ENCODE measurements at regions not wholly inside any gene's neighbourhood (a gene's known extent, or its start where the extent isn't known, plus 50 kb on each side); places are given as distances from the start of the nearest gene placed in this dataset.
"Not testable (repeated sequence)": the region's sequence is repeated elsewhere in the genome, so short reads cannot be mapped to it uniquely, and the experiment has no call there.

- no peaks in the 10 kb centered on the region for H3K27me3 ChIP-seq (ENCODE audit: low read depth)
- no peak overlapping the region for H3K27ac ChIP-seq (replicated peaks)
- no peak overlapping the region for H3K4me3 ChIP-seq
- peaks cover 1% of the 10 kb centered on the region for H3K9me3 ChIP-seq (replicated peaks)
- DNase-seq: no peak
- no peak for TF ChIP-seq CTCF (IDR thresholded peaks at IDR 0.05; ENCODE audit: borderline replicate concordance)
- H3K36me3 ChIP-seq: no peaks in the 10 kb centered on the region
- intact Hi-C loops (cut with micrococcal nuclease): no loop called here
- H3K4me1 ChIP-seq: no peaks in the 10 kb centered on the region
Measured at GRCh38 chr12:83575326-83575725, 888.6 kb downstream of the TMTC2 start.

DNA sequence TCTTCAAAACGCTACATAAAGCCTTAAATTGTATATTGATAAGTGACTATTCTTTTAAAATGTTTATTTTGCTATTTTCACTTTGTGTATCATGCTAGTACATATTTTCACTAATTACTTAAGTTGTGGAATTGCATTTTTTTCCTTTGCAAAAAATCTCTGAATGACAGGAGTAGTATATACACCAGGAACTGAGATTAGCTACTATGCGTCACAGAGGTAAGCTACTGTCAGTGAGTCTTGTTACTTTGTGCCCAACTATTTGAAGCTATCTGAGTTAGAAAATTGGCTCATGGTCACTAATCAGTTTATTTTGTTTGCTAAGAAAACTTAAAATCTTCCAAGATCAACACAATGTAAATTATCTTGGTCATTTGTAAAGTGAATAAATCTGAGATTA lies 887.4 kb downstream of the TMTC2 start:
- Histone ChIP-seq H3K36me3 (no peaks in the 10 kb centered on the region), H3K4me1 (no peaks in the 10 kb centered on the region), H3K4me3 (no peak overlapping the region), H3K27ac (replicated peaks) (no peak overlapping the region), H3K27me3 (ENCODE audit: low read depth) (no peaks in the 10 kb centered on the region), H3K9me3 (replicated peaks) (peaks cover 5% of the 10 kb centered on the region)
- TF ChIP-seq CTCF (IDR thresholded peaks at IDR 0.05; ENCODE audit: borderline replicate concordance): no peak
- no peak for DNase-seq
- intact Hi-C loops (cut with micrococcal nuclease): no loop called here

GRCh38 chr12:83573671-83574070 lies 887.0 kb downstream of the TMTC2 start:
- Histone ChIP-seq H3K36me3 (no peaks in the 10 kb centered on the region), H3K4me1 (no peaks in the 10 kb centered on the region), H3K4me3 (no peak overlapping the region), H3K9me3 (replicated peaks) (peaks cover 5% of the 10 kb centered on the region), H3K27me3 (ENCODE audit: low read depth) (no peaks in the 10 kb centered on the region), H3K27ac (replicated peaks) (no peak overlapping the region)
- intact Hi-C loops (cut with micrococcal nuclease): no loop called here
- TF ChIP-seq CTCF (IDR thresholded peaks at IDR 0.05; ENCODE audit: borderline replicate concordance): no peak
- DNase-seq: no peak

GRCh38 chr12:83559650-83560049 lies 872.9 kb downstream of the TMTC2 start:
- no peak overlapping the region for H3K27ac ChIP-seq (replicated peaks)
- H3K4me1 ChIP-seq: no peaks in the 10 kb centered on the region
- no peaks in the 10 kb centered on the region for H3K9me3 ChIP-seq (replicated peaks)
- H3K27me3 ChIP-seq (ENCODE audit: low read depth): no peaks in the 10 kb centered on the region
- no peaks in the 10 kb centered on the region for H3K36me3 ChIP-seq
- no peak overlapping the region for H3K4me3 ChIP-seq
- no peak for TF ChIP-seq CTCF (IDR thresholded peaks at IDR 0.05; ENCODE audit: borderline replicate concordance)
- intact Hi-C loops (cut with micrococcal nuclease): no loop called here
- no peak for DNase-seq

- H3K4me3 ChIP-seq; H3K36me3 ChIP-seq; H3K4me1 ChIP-seq; H3K27ac ChIP-seq (replicated peaks); DNase-seq; H3K27me3 ChIP-seq (ENCODE audit: low read depth); H3K9me3 ChIP-seq (replicated peaks); intact Hi-C loops (cut with micrococcal nuclease): not testable (repeated sequence)
Measured at GRCh38 chr12:83556040-83556439, 869.3 kb downstream of the TMTC2 start.

GRCh38 chr12:83541446-83541845 lies 854.7 kb downstream of the TMTC2 start:
- no peaks in the 10 kb centered on the region for H3K27me3 ChIP-seq (ENCODE audit: low read depth)
- H3K4me1 ChIP-seq: no peaks in the 10 kb centered on the region
- no peak for TF ChIP-seq CTCF (IDR thresholded peaks at IDR 0.05; ENCODE audit: borderline replicate concordance)
- H3K27ac ChIP-seq (replicated peaks): no peak overlapping the region
- peaks cover 17% of the 10 kb centered on the region for H3K9me3 ChIP-seq (replicated peaks)
- DNase-seq: no peak
- no peaks in the 10 kb centered on the region for H3K36me3 ChIP-seq
- intact Hi-C loops (cut with micrococcal nuclease): no loop called here
- H3K4me3 ChIP-seq: no peak overlapping the region
